K562 (cell line): ENCODE measurements at regions not wholly inside any gene's neighbourhood (a gene's known extent, or its start where the extent isn't known, plus 50 kb on each side); places are given as distances from the start of the nearest gene placed in this dataset.

Source experiments
- ATAC-seq: fragments of 200-7000 bp; cut with Tn5 transposase; 3 replicates; pipeline ENCODE4 v1.9.1; 2020; ENCODE audit warnings: moderate library complexity
- BruUV-seq: library from RNA; stranded (reverse); fragments of 400-500 nt; replicated peaks from 2 replicates; lab custom pipeline; 2021; lab: Mats Ljungman, UMichigan
- CTCF ChIA-PET: fragments of 300-600 bp; formaldehyde crosslinking; extraction: SDS; loops from one replicate; lab custom pipeline; 2021; ENCODE audit warnings: low intra/inter-chr PET ratio; lab: Yijun Ruan, JAX
- POLR2A ChIA-PET: fragments of 300-600, 350-650 bp; sonication (Branson Sonifier 250); formaldehyde crosslinking; extraction: SDS; loops from one replicate; lab custom pipeline; 2021; ENCODE audit warnings: antibody characterized with exemption, inconsistent platforms; lab: Yijun Ruan, JAX
- DNase-seq, 4 experiments: peaks; one replicate each; pipeline versions ENCODE4 v3.0.0 to v3.0.0-alpha.2; 2011 to 2018; ENCODE audit warnings: low spot score in 3 of 4, mixed read lengths in 3 of 4; ENCODE audit errors: extremely low read depth in 1 of 4
- FAIRE-seq: peaks from 2 replicates; lab custom pipeline; 2011; peaks lifted over from hg19 to GRCh38; lab: Jason Lieb, UNC
- H2AFZ ChIP-seq: 2 replicates; pipeline ENCODE4 v1.6.0; 2011; ENCODE audit warnings: low read depth, low read length, control low read depth, inconsistent platforms
- H3K27ac ChIP-seq: fragments of 200-600 bp; 3 replicates; pipeline ENCODE4 v1.8.0; 2011; ENCODE audit warnings: low read depth, mild to moderate bottlenecking, control low read depth, inconsistent platforms, low read length, moderate library complexity, mixed read lengths; ENCODE audit errors: extremely low read depth
- H3K27me3 ChIP-seq, 2 experiments: fragments of 300-600 bp in 1 of 2; 2 replicates in 1 of 2; 3 replicates in 1 of 2; pipeline versions ENCODE4 v1.6.0 to v1.8.0; 2011; ENCODE audit warnings: inconsistent platforms in 2 of 2, low read length in 2 of 2, mild to moderate bottlenecking in 1 of 2, mixed read lengths in 1 of 2, moderate library complexity in 1 of 2; ENCODE audit not compliant: control insufficient read depth in 2 of 2, insufficient read depth in 2 of 2
- H3K36me3 ChIP-seq: fragments of 300-600 bp; 3 replicates; pipeline ENCODE4 v1.8.0; 2011; ENCODE audit warnings: mild to moderate bottlenecking, low read length, inconsistent platforms; ENCODE audit not compliant: control insufficient read depth, insufficient read depth
- H3K4me1 ChIP-seq, 2 experiments: fragments of 200-600 bp in 1 of 2; replicated peaks in 1 of 2; 2 replicates in 1 of 2; 3 replicates in 1 of 2; pipeline versions ENCODE4 v1.5.1 to v1.8.0; 2011; ENCODE audit warnings: inconsistent platforms in 2 of 2, low read length in 2 of 2, mild to moderate bottlenecking in 1 of 2, mixed read lengths in 1 of 2, moderate library complexity in 1 of 2; ENCODE audit not compliant: control insufficient read depth in 2 of 2, insufficient read depth in 2 of 2
- H3K4me2 ChIP-seq: 2 replicates; pipeline ENCODE4 v1.6.1; 2011; ENCODE audit warnings: low read length, control low read depth, inconsistent platforms, mixed read lengths; ENCODE audit not compliant: insufficient read depth
- H3K4me3 ChIP-seq: fragments of 200-600 bp; sonication (generic), shearing (Covaris generic); 2 replicates; pipeline ENCODE4 v1.5.1; 2016; ENCODE audit warnings: control low read depth, inconsistent platforms
- H3K79me2 ChIP-seq: fragments of 200-600 bp; 3 replicates; pipeline ENCODE4 v1.8.0; 2011; ENCODE audit warnings: low read length, inconsistent platforms; ENCODE audit not compliant: control insufficient read depth, insufficient read depth
- H3K9ac ChIP-seq, 2 experiments: 2 replicates each; pipeline versions ENCODE4 v1.6.0 to v1.6.1; 2011; ENCODE audit warnings: low read depth in 2 of 2, low read length in 2 of 2, control low read depth in 1 of 2, inconsistent platforms in 1 of 2, mild to moderate bottlenecking in 1 of 2, mixed read lengths in 1 of 2; ENCODE audit not compliant: insufficient read depth in 1 of 2
- H3K9me1 ChIP-seq: one replicate; pipeline ENCODE4 v1.6.0; 2011; ENCODE audit warnings: inconsistent platforms, mild to moderate bottlenecking, low read length, moderate library complexity; ENCODE audit not compliant: control insufficient read depth, insufficient read depth
- H3K9me3 ChIP-seq: replicated peaks from 2 replicates; pipeline ENCODE4 v1.5.1; 2011; ENCODE audit warnings: low read depth, low read length, inconsistent platforms; ENCODE audit not compliant: control insufficient read depth, insufficient read depth
- H4K20me1 ChIP-seq: replicated peaks from 2 replicates; pipeline ENCODE4 v1.6.1; 2011; ENCODE audit warnings: low read length, inconsistent platforms, mixed read lengths; ENCODE audit not compliant: control insufficient read depth, insufficient read depth
- DPF2 ChIP-seq: fragments of 450-650 bp; IDR thresholded peaks from 2 replicates; pipeline ENCODE4 v1.6.1; 2016
- FOS ChIP-seq: IDR thresholded peaks from 3 replicates; pipeline ENCODE4 v1.6.1; 2011; ENCODE audit not compliant: insufficient read length; ENCODE audit errors: extremely low read depth
- KDM4B ChIP-seq, 2 experiments: fragments of 450-650 bp in 1 of 2; sonication (generic) in 1 of 2; IDR thresholded peaks; 2 replicates each; pipeline ENCODE4 v1.6.1; 2016 to 2017; ENCODE audit warnings: borderline replicate concordance in 2 of 2, antibody characterized with exemption in 1 of 2, low read depth in 1 of 2, mild to moderate bottlenecking in 1 of 2
- MYC ChIP-seq, 2 experiments: fragments of 250-450 bp in 1 of 2; sonication (Bioruptor Pico) in 1 of 2; IDR thresholded peaks; 2 replicates each; pipeline versions ENCODE4 v1.5.1 to v1.6.1; 2012 to 2021; ENCODE audit warnings: low read depth in 2 of 2, borderline replicate concordance in 1 of 2, improper control_type of control experiment in 1 of 2, low read length in 1 of 2, mild to moderate bottlenecking in 1 of 2, moderate library complexity in 1 of 2
- NR2C2 ChIP-seq, 2 experiments: fragments of 200-800 bp in 1 of 2; sonication (Bioruptor generic) in 1 of 2; sonication (generic) in 1 of 2; formaldehyde crosslinking in 1 of 2; IDR thresholded peaks; 2 replicates each; pipeline versions ENCODE4 v1.6.1 to v1.8.0; 2016 to 2022; ENCODE audit warnings: mild to moderate bottlenecking in 1 of 2, missing compliant biosample characterization in 1 of 2, missing genetic modification characterization in 1 of 2, missing genetic modification reagents in 1 of 2
- PPARD ChIP-seq: fragments of 250-450 bp; sonication (Bioruptor Pico); IDR thresholded peaks from 2 replicates; pipeline ENCODE4 v1.8.0; 2022; ENCODE audit warnings: inconsistent platforms, mild to moderate bottlenecking, moderate library complexity
- RNF219 ChIP-seq: fragments of 250-450 bp; sonication (Bioruptor Pico); IDR thresholded peaks from 2 replicates; pipeline ENCODE4 v1.5.0; 2022; ENCODE audit warnings: mild to moderate bottlenecking
- VEZF1 ChIP-seq: fragments of 200-800 bp; sonication (Bioruptor generic); IDR thresholded peaks from 2 replicates; pipeline ENCODE4 v1.6.1; 2017; ENCODE audit warnings: missing genetic modification characterization, missing compliant biosample characterization
- XRCC5 ChIP-seq: fragments of 200-400 bp; formaldehyde crosslinking; IDR thresholded peaks from 2 replicates; pipeline ENCODE4 v1.6.1; 2017; ENCODE audit warnings: low read depth, mild to moderate bottlenecking, low read length
- ZFP91 ChIP-seq: sonication (generic); formaldehyde crosslinking; IDR thresholded peaks from 2 replicates; pipeline ENCODE4 v1.8.0; 2022; ENCODE audit warnings: mild to moderate bottlenecking, missing genetic modification reagents
- ZNF253 ChIP-seq: fragments of 250-450 bp; sonication (Bioruptor Pico); conservative IDR thresholded peaks from 2 replicates; pipeline ENCODE4 v1.6.1; 2021; ENCODE audit warnings: mild to moderate bottlenecking
- ZNF444 ChIP-seq: fragments of 250-450 bp; sonication (Bioruptor Pico); IDR thresholded peaks from 2 replicates; pipeline ENCODE4 v1.4.0; 2020; ENCODE audit warnings: mild to moderate bottlenecking, moderate library complexity
- WGBS: fragments of 100-300 bp; shearing (Covaris generic); methylation state at CpG from one replicate; pipeline ENCODE4 v1.1.6; 2016; ENCODE audit warnings: low coverage, mixed read lengths; ENCODE audit not compliant: insufficient coverage; ENCODE audit errors: missing lambda C conversion rate; 5-methylcytosine and 5-hydroxymethylcytosine counted together
- in situ Hi-C: fragments of 300-500 bp; cut with MboI; formaldehyde crosslinking; loops from 4 replicates; pipeline ENCODE4 v1.15.0; 2018; ENCODE audit warnings: inconsistent platforms, mixed read lengths
- intact Hi-C: fragments of 100-400 bp; cut with micrococcal nuclease; formaldehyde crosslinking; loops from 2 replicates; pipeline ENCODE4 v1.14.2; 2022

GRCh38 chr2:192416060-192416459 is 221.3 kb upstream of the TMEFF2 start:
- H3K9me3 ChIP-seq: no peaks in the 10 kb centered on the region; the same call in 1 of the 2 replicates
- no peak overlapping the region for H2AFZ ChIP-seq
- no peak overlapping the region for H3K9ac ChIP-seq
- H3K36me3 ChIP-seq: no peaks in the 10 kb centered on the region
- no peak overlapping the region for H3K4me3 ChIP-seq
- FAIRE-seq (no peak), ATAC-seq (no peak), DNase-seq (no peak)
- no peaks in the 10 kb centered on the region for H3K79me2 ChIP-seq
- CTCF ChIA-PET: no interaction called here
- POLR2A ChIA-PET: no interaction called here
- no peaks in the 10 kb centered on the region for H3K4me1 ChIP-seq
- TF ChIP-seq ZFP91 (CRISPR knock-in tag) (no peak), KDM4B (IDR thresholded peaks at IDR 0.05; ENCODE audit: borderline replicate concordance in 2 of 2, low read depth in 1 of 2) (no peak), RNF219 (CRISPR knock-in tag) (no peak), VEZF1 (CRISPR knock-in tag) (no peak), FOS (no peak), PPARD (CRISPR knock-in tag) (no peak), MYC (IDR thresholded peaks at IDR 0.05; ENCODE audit: low read depth, low read length) (no peak), MYC (CRISPR knock-in tag; IDR thresholded peaks at IDR 0.05; ENCODE audit: borderline replicate concordance, low read depth) (no peak), ZNF444 (CRISPR knock-in tag) (no peak), ZNF253 (CRISPR knock-in tag) (no peak), NR2C2 (CRISPR knock-in tag; IDR thresholded peaks at IDR 0.05) (no peak), NR2C2 (tag; IDR thresholded peaks at IDR 0.05) (no peak), DPF2 (no peak), XRCC5 (no peak)
- 0% methylated on average over 4 of the region's 4 CpGs for WGBS
- no peaks in the 10 kb centered on the region for H3K27me3 ChIP-seq
- no peak overlapping the region for H3K27ac ChIP-seq
- intact Hi-C loops (no loop called here), in situ Hi-C loops (no loop called here)
- no peaks in the 10 kb centered on the region for H3K9me1 ChIP-seq
- no TSS peak for BruUV-seq
- no peaks in the 10 kb centered on the region for H4K20me1 ChIP-seq
- no peak overlapping the region for H3K4me2 ChIP-seq
